Suppressor macrophage treated with lipopolysaccharide for 4 hours (primary cell): ENCODE measurements at regions not wholly inside any gene's neighbourhood (a gene's known extent, or its start where the extent isn't known, plus 50 kb on each side); places are given as distances from the start of the nearest gene placed in this dataset.
A peak's percentile ranks its signal among the peaks of the same experiment; 100 is the strongest.

Experiments used
- DNase-seq: peaks from one replicate; pipeline ENCODE4 v3.0.0-alpha.2; 2020

GRCh38 chr12:125583071-125583470 lies 517.8 kb downstream of the AACS start:
- DNase-seq: no peak

GRCh38 chr12:125586441-125586840 lies 521.2 kb downstream of the AACS start:
- no peak for DNase-seq

GRCh38 chr12:125593269-125593668 lies 528.0 kb downstream of the AACS start:
- DNase-seq: no peak

GRCh38 chr12:125604976-125605375 lies 539.7 kb downstream of the AACS start:
- DNase-seq: no peak

- no peak for DNase-seq
Measured at GRCh38 chr12:125606312-125606711, 541.1 kb downstream of the AACS start.

GRCh38 chr12:125610292-125610691 lies 545.1 kb downstream of the AACS start:
- no peak for DNase-seq

GRCh38 chr12:125610971-125611370 lies 545.7 kb downstream of the AACS start:
- no peak for DNase-seq

- no peak for DNase-seq
Measured at GRCh38 chr12:125614058-125614457, 548.8 kb downstream of the AACS start.

GRCh38 chr12:125619723-125620122 lies 554.5 kb downstream of the AACS start:
- DNase-seq: no peak

GRCh38 chr12:125633686-125634085 lies 568.5 kb downstream of the AACS start:
- DNase-seq: no peak

GRCh38 chr12:125634813-125635212 lies 569.6 kb downstream of the AACS start:
- no peak for DNase-seq

GRCh38 chr12:125639826-125640225 lies 574.6 kb downstream of the AACS start:
- DNase-seq: no peak

- no peak for DNase-seq
Measured at GRCh38 chr12:125643055-125643454, 577.8 kb downstream of the AACS start.

- no peak for DNase-seq
Measured at GRCh38 chr12:125645724-125646123, 580.5 kb downstream of the AACS start.

GRCh38 chr12:125650587-125650986 lies 585.4 kb downstream of the AACS start:
- no peak for DNase-seq

GRCh38 chr12:125651625-125652024 lies 586.4 kb downstream of the AACS start:
- DNase-seq: no peak

GRCh38 chr12:125652681-125653080 lies 587.4 kb downstream of the AACS start:
- DNase-seq: no peak

GRCh38 chr12:125657681-125658080 lies 592.4 kb downstream of the AACS start:
- DNase-seq: no peak

- no peak for DNase-seq
Measured at GRCh38 chr12:125674554-125675338, 609.5 kb downstream of the AACS start.

- DNase-seq: no peak
Measured at GRCh38 chr12:125676366-125676765, 611.1 kb downstream of the AACS start.

GRCh38 chr12:125677829-125678228 lies 612.6 kb downstream of the AACS start:
- DNase-seq: no peak

GRCh38 chr12:125678589-125678993 lies 613.4 kb downstream of the AACS start:
- DNase-seq: no peak

- peak; percentile 12 for DNase-seq
Measured at GRCh38 chr12:125683748-125684381, 618.6 kb downstream of the AACS start.

- no peak for DNase-seq
Measured at GRCh38 chr12:125684968-125685790, 619.9 kb downstream of the AACS start.
